GM12878 (cell line): ENCODE measurements at regions not wholly inside any gene's neighbourhood (a gene's known extent, or its start where the extent isn't known, plus 50 kb on each side); places are given as distances from the start of the nearest gene placed in this dataset.
A peak's percentile ranks its signal among the peaks of the same experiment; 100 is the strongest.

Experiments used
- ATAC-seq: fragments of 200-7000 bp; cut with Tn5 transposase; 3 replicates; pipeline ENCODE4 v1.9.1; 2020; ENCODE audit warnings: mild to moderate bottlenecking, moderate library complexity
- BruUV-seq: library from RNA; stranded (reverse); fragments of 400-500 nt; replicated peaks from 2 replicates; lab custom pipeline; 2021; lab: Mats Ljungman, UMichigan
- CTCF ChIA-PET: fragments of 300-600 bp; sonication (Branson Sonifier 250); formaldehyde crosslinking; extraction: SDS; loops from one replicate; lab custom pipeline; 2021; ENCODE audit warnings: inconsistent platforms; lab: Yijun Ruan, JAX
- POLR2A ChIA-PET: fragments of 350-600 bp; formaldehyde crosslinking; extraction: SDS; loops from one replicate; lab custom pipeline; 2021; ENCODE audit warnings: inconsistent platforms; lab: Charles Lee
- RAD21 ChIA-PET: fragments of 300-600 bp; sonication (Branson Sonifier 250); formaldehyde crosslinking; loops from one replicate; lab custom pipeline; 2023; ENCODE audit warnings: antibody characterized with exemption; ENCODE audit not compliant: unreplicated experiment; lab: Charles Lee
- SMC1A ChIA-PET: fragments of 300-600 bp; sonication (Branson Sonifier 250); formaldehyde crosslinking; loops from one replicate; lab custom pipeline; 2023; ENCODE audit not compliant: unreplicated experiment, uncharacterized antibody; lab: Charles Lee
- DNase-seq: peaks from one replicate; pipeline ENCODE4 v3.0.0-alpha.2; 2011; ENCODE audit warnings: low read depth, low spot score
- FAIRE-seq: peaks from 3 replicates; lab custom pipeline; 2011; peaks lifted over from hg19 to GRCh38; lab: Jason Lieb, UNC
- H2AFZ ChIP-seq: 2 replicates; pipeline ENCODE4 v1.6.0; 2011; ENCODE audit warnings: low read depth, low read length, control low read depth; ENCODE audit not compliant: control insufficient read depth
- H3K27ac ChIP-seq: 2 replicates; pipeline ENCODE4 v1.5.1; 2011; ENCODE audit warnings: control low read depth; ENCODE audit not compliant: control insufficient read depth, insufficient read depth
- H3K27me3 ChIP-seq, 2 experiments: replicated peaks in 1 of 2; 2 replicates each; pipeline versions ENCODE4 v1.6.0 to v1.6.1; 2011; ENCODE audit warnings: low read length in 1 of 2; ENCODE audit not compliant: control insufficient read depth in 2 of 2, insufficient read depth in 2 of 2
- H3K36me3 ChIP-seq, 2 experiments: 2 replicates each; pipeline ENCODE4 v1.5.1; 2011; ENCODE audit warnings: low read length in 1 of 2; ENCODE audit not compliant: control insufficient read depth in 2 of 2, insufficient read depth in 2 of 2
- H3K4me1 ChIP-seq: 2 replicates; pipeline ENCODE4 v1.6.1; 2011; ENCODE audit warnings: mild to moderate bottlenecking, low read length, moderate library complexity, mixed read lengths; ENCODE audit not compliant: control insufficient read depth, insufficient read depth
- H3K4me2 ChIP-seq: 2 replicates; pipeline ENCODE4 v1.6.0; 2011; ENCODE audit warnings: control low read depth; ENCODE audit not compliant: control insufficient read depth, insufficient read depth
- H3K4me3 ChIP-seq: fragments of 200-600 bp; sonication (generic); 2 replicates; pipeline ENCODE4 v1.5.1; 2016
- H3K79me2 ChIP-seq: 2 replicates; pipeline ENCODE4 v1.6.0; 2011; ENCODE audit warnings: low read length; ENCODE audit not compliant: control insufficient read depth, insufficient read depth
- H3K9ac ChIP-seq: 2 replicates; pipeline ENCODE4 v1.8.0; 2011; ENCODE audit warnings: low read length, control low read depth, mixed read lengths; ENCODE audit not compliant: control insufficient read depth, insufficient read depth
- H3K9me3 ChIP-seq: replicated peaks from 3 replicates; pipeline ENCODE4 v1.5.1; 2011; ENCODE audit warnings: mild to moderate bottlenecking, low read length; ENCODE audit not compliant: control insufficient read depth, insufficient read depth
- H4K20me1 ChIP-seq: 2 replicates; pipeline ENCODE4 v1.6.0; 2011; ENCODE audit not compliant: control insufficient read depth, insufficient read depth
- HDAC2 ChIP-seq: fragments of 200-600 bp; sonication (generic); IDR thresholded peaks from 2 replicates; pipeline ENCODE4 v1.6.1; 2017
- USF1 ChIP-seq: IDR thresholded peaks from 2 replicates; pipeline ENCODE4 v1.6.1; 2011; ENCODE audit warnings: borderline replicate concordance, low read depth, mild to moderate bottlenecking, moderate library complexity, mixed read lengths, low read length; ENCODE audit not compliant: insufficient read depth; ENCODE audit errors: extremely low read length
- WGBS: methylation state at CpG from one replicate; pipeline ENCODE4 v1.1.6; 2016; ENCODE audit warnings: low lambda C conversion rate; ENCODE audit not compliant: insufficient replicate concordance, insufficient coverage; ENCODE audit errors: missing lambda C conversion rate; 5-methylcytosine and 5-hydroxymethylcytosine counted together
- in situ Hi-C: fragments of 300-500 bp; cut with MboI; formaldehyde crosslinking; loops from 9 replicates; pipeline ENCODE4 v1.14.3; 2018; ENCODE audit warnings: mixed read lengths
- intact Hi-C: fragments of 100-400 bp; cut with micrococcal nuclease; formaldehyde crosslinking; loops from one replicate; pipeline ENCODE4 v1.14.2; 2022; ENCODE audit not compliant: unreplicated experiment

DNA sequence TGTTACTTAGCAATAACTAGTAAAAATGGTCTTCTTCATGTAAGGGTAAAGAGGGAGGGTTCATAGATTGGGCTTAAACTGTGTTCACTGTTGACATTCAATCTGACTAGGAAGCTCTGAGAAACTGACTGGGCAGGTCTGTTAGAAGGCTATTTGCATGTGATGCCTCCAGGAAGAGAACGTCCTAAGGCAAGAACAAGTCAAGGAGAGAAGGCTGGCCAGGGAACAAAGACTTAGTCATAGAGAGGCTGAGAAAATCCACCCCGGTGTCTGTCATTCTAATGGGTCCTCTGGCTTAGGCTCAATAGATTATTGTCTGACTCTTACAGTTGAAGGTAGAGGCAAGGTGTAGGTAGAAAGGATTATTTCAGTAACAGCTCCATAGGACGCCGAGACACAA, 50.3 kb upstream of the CD44 start:
- BruUV-seq: TSS peak; percentile 42
- RAD21 ChIA-PET: interaction anchor here (0.6 to 1.5 kb wide), 4 partner anchors 30 to 217 kb away, joined by 3 to 5 read pairs (median 4); no protein-coding TSS in a partner anchor
- Histone ChIP-seq H3K9me3 (no peaks in the 10 kb centered on the region; the same call in 2 of the 3 replicates), H3K79me2 (no peaks in the 10 kb centered on the region), H3K27ac (no peak overlapping the region), H3K4me1 (peaks cover 39% of the 10 kb centered on the region), H3K9ac (no peak overlapping the region), H3K27me3 (no peaks in the 10 kb centered on the region), H3K4me3 (no peak overlapping the region), H3K4me2 (peak overlapping the region; percentile 67; the same call in 1 of the 2 replicates), H3K36me3 (no peaks in the 10 kb centered on the region), H2AFZ (no peak overlapping the region), H4K20me1 (no peaks in the 10 kb centered on the region)
- TF ChIP-seq HDAC2 (no peak), USF1 (no peak)
- CTCF ChIA-PET: interaction anchor here (1.3 kb wide), 1 partner anchor 74 kb away, joined by 3 read pairs; no protein-coding TSS in a partner anchor
- SMC1A ChIA-PET: interaction anchor here (0.8 to 2.3 kb wide), 17 partner anchors 10 to 239 kb away, joined by 3 to 7 read pairs (median 4); no protein-coding TSS in a partner anchor
- DNase-seq (no peak), ATAC-seq (no peak), FAIRE-seq (no peak)
- 41% methylated on average over 4 of the region's 4 CpGs for WGBS
- in situ Hi-C loops (no loop called here), intact Hi-C loops (loop anchor here (5.0 kb wide), 1 partner anchor 304 kb away; no protein-coding TSS in a partner anchor)
- POLR2A ChIA-PET: interaction anchor here (0.7 to 1.8 kb wide), 5 partner anchors 12 to 59 kb away, joined by 3 to 8 read pairs (median 3); no protein-coding TSS in a partner anchor
